WERI-Rb-1 (cell line): ENCODE measurements at regions not wholly inside any gene's neighbourhood (a gene's known extent, or its start where the extent isn't known, plus 50 kb on each side); places are given as distances from the start of the nearest gene placed in this dataset.

Experiments
- DNase-seq: peaks from one replicate; pipeline ENCODE4 v3.0.0-alpha.2; 2020
- H3K27ac ChIP-seq: fragments of 250-450 bp; sonication (Bioruptor Pico); 2 replicates; pipeline ENCODE4 v1.5.1; 2020; ENCODE audit warnings: mild to moderate bottlenecking, moderate library complexity
- H3K27me3 ChIP-seq: fragments of 250-450 bp; sonication (Bioruptor Pico); 2 replicates; pipeline ENCODE4 v1.5.1; 2021; ENCODE audit warnings: mild to moderate bottlenecking, low read depth, moderate library complexity; ENCODE audit not compliant: insufficient read depth, severe bottlenecking
- H3K36me3 ChIP-seq: fragments of 250-450 bp; sonication (Bioruptor Pico); 2 replicates; pipeline ENCODE4 v1.5.1; 2020; ENCODE audit warnings: mild to moderate bottlenecking, moderate library complexity
- H3K4me3 ChIP-seq: 2 replicates; pipeline ENCODE4 v1.5.1; 2011; ENCODE audit warnings: low read depth, mild to moderate bottlenecking, control low read depth, low read length
- H3K9me3 ChIP-seq: fragments of 250-450 bp; sonication (Bioruptor Pico); 2 replicates; pipeline ENCODE4 v1.5.1; 2021; ENCODE audit warnings: mild to moderate bottlenecking, moderate library complexity; ENCODE audit not compliant: severe bottlenecking
- TF ChIP-seq, protein P1 (sequence below): IDR thresholded peaks from 2 replicates; pipeline ENCODE4 v1.5.1; 2011; ENCODE audit warnings: low read depth, mild to moderate bottlenecking, control low read depth, inconsistent platforms, low read length

DNA sequence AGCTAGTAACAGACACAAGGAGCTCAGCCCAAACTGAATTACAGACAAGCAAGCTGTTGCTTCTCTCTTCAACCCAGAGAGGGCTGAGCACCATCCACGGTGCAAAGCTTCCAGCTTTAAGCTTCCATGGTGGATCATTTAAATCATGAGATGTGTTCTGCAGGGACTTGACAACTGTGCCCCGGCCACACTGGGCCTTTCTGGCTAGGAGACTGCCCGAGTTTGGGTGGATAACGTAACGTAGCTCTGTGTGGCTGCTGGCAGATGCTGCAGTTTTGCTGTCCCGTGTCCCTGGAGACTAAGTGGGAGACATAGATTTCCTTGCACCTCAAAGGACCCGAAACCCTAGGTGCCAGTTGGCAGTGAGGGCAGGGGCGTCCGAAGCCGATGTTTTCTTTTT is 234.0 kb downstream of the IRX2 start:
- no peaks in the 10 kb centered on the region for H3K36me3 ChIP-seq
- H3K4me3 ChIP-seq = no peak overlapping the region
- H3K27ac ChIP-seq = no peak overlapping the region
- TF ChIP-seq, protein P1, sequence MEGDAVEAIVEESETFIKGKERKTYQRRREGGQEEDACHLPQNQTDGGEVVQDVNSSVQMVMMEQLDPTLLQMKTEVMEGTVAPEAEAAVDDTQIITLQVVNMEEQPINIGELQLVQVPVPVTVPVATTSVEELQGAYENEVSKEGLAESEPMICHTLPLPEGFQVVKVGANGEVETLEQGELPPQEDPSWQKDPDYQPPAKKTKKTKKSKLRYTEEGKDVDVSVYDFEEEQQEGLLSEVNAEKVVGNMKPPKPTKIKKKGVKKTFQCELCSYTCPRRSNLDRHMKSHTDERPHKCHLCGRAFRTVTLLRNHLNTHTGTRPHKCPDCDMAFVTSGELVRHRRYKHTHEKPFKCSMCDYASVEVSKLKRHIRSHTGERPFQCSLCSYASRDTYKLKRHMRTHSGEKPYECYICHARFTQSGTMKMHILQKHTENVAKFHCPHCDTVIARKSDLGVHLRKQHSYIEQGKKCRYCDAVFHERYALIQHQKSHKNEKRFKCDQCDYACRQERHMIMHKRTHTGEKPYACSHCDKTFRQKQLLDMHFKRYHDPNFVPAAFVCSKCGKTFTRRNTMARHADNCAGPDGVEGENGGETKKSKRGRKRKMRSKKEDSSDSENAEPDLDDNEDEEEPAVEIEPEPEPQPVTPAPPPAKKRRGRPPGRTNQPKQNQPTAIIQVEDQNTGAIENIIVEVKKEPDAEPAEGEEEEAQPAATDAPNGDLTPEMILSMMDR = no peak
- peaks cover 14% of the 10 kb centered on the region for H3K27me3 ChIP-seq
- no peak for DNase-seq
- no peaks in the 10 kb centered on the region for H3K9me3 ChIP-seq

DNA sequence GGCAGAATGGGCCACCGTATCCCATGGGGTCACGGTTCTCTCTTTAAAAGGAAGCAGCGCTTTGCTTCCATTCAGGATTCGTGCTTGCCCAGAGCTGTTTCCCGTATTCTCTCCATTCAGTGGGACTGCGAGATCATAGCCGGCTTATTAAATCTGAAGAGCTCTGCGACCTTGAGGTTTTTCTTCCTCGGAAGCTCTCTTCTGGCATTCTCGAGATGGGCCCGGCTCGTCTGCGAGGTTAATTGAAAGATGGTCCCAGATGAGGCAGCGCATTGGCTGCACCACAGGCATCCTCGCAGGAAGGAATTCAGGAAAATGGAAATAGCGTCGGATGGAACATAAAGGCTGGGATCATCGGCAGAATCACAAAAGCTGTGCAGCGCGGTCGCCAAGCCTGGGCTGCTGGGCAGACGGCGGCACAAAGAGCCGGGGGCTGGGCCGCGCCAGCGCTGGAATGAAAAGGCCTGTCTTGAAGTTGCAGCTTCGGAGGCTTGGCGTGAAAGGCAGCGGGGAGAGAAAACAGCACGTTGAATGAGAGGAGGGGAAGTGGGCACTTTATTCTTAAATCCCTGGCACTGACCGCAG is 236.2 kb downstream of the IRX2 start:
- H3K9me3 ChIP-seq = no peaks in the 10 kb centered on the region
- H3K4me3 ChIP-seq = no peak overlapping the region
- no peaks in the 10 kb centered on the region for H3K36me3 ChIP-seq
- H3K27me3 ChIP-seq = peaks cover 15% of the 10 kb centered on the region
- H3K27ac ChIP-seq = no peak overlapping the region
- no peak for DNase-seq
- TF ChIP-seq, protein P1 = no peak

DNA sequence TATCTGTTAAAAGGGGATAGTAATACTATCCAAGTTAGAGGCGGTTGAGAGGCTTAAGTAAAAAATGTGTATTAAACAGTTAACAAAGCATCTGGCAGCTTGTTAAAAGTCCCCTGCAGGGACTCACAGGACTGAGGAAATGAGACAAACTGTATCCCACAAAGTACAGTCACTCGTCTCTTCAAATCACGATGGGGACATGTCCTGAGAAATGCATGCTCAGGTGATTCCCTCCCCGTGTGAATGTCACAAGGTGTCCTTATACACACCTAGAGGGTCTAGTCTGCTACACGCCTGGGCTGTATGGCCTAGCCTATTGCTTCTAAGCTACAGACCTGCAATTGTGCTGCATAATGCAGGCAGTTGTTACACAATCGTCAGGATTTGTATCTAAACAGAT is 237.0 kb downstream of the IRX2 start:
- H3K9me3 ChIP-seq = no peaks in the 10 kb centered on the region
- TF ChIP-seq, protein P1 = no peak
- DNase-seq = no peak

DNA sequence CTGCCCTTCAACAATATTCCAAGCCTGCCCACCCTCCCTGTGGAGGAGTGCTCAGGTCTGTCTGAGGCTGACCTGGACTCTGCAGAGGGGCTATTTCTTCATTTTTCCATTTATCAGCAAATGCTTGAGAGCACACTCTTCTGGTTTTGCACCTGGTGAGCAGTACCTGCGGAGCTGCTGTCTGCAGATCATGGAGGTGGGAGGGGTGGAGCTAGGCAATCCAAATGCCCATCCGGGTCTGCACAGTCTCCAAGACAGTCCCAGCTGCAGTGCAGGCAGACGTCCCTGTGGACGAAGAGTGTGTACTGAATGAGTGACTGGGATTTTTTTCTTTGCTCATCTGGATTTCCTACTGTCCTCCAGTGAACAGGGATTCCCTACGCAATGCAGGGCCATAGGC is 239.8 kb downstream of the IRX2 start:
- DNase-seq = no peak
- H3K9me3 ChIP-seq = no peaks in the 10 kb centered on the region
- H3K36me3 ChIP-seq = no peaks in the 10 kb centered on the region
- TF ChIP-seq, protein P1 = no peak
- peaks cover 43% of the 10 kb centered on the region for H3K27me3 ChIP-seq
- H3K4me3 ChIP-seq = no peak overlapping the region
- no peak overlapping the region for H3K27ac ChIP-seq

More for the DNA sequence above, 237.0 kb downstream of the IRX2 start:
- no peak overlapping the region for H3K27ac ChIP-seq
- no peaks in the 10 kb centered on the region for H3K36me3 ChIP-seq
- H3K27me3 ChIP-seq = peaks cover 20% of the 10 kb centered on the region
- H3K4me3 ChIP-seq = no peak overlapping the region

DNA sequence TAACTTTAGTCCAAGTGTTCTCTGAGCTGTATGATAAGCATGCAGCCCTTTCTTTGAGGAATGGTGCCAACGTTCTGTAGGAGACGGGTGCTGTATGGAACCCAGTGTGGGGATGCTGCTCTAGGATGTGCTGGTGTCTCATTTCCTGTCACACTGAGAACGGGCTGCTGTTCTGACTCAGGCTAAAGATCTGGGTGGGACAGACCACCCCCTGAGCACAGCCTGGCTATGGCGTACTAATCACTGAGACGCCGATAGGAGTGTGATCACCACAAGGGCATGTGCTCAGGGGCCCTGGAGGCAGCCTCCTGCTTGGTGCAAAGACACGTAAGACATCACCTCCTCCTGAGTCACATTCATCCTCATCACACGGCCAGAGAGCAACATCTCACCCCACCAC is 240.4 kb downstream of the IRX2 start:
- TF ChIP-seq, protein P1 = no peak
- Histone ChIP-seq H3K27ac (no peak overlapping the region), H3K4me3 (no peak overlapping the region), H3K36me3 (no peaks in the 10 kb centered on the region), H3K27me3 (peaks cover 48% of the 10 kb centered on the region), H3K9me3 (no peaks in the 10 kb centered on the region)
- DNase-seq = no peak

DNA sequence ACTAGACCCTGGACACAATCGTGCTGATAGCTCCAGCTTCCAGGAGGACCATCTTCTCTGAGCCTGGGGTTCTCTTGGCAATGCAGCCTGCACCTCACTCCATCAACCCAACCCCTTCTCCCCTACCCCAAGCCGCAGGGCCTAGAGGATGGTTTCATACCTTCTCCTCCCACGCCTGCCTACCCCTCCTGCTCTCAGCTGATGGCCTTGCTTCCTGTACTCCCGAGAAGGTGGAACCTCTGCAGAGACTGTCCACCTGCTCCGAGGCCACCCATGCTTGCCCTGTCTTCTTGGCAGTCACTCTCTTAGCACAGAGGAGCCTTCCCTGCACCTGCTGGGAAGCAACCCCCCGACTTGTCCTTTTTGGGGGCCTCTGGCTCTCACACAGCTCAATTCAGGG is 241.9 kb downstream of the IRX2 start:
- H3K36me3 ChIP-seq = no peaks in the 10 kb centered on the region

More for the DNA sequence above, 241.9 kb downstream of the IRX2 start:
- no peak overlapping the region for H3K27ac ChIP-seq
- H3K27me3 ChIP-seq = peaks cover 54% of the 10 kb centered on the region
- TF ChIP-seq, protein P1 = no peak
- no peaks in the 10 kb centered on the region for H3K9me3 ChIP-seq
- H3K4me3 ChIP-seq = no peak overlapping the region
- no peak for DNase-seq
